Activated CD8-positive, alpha-beta T cell treated with anti-CD3 and anti-CD28 coated beads for 36 hours (primary cell): ENCODE measurements at regions not wholly inside any gene's neighbourhood (a gene's known extent, or its start where the extent isn't known, plus 50 kb on each side); places are given as distances from the start of the nearest gene placed in this dataset.

Experiments used
- ATAC-seq: fragments of 200-7000 bp; cut with Tn5 transposase; one replicate; pipeline ENCODE4 v1.10.0; 2021; ENCODE audit warnings: mild to moderate bottlenecking, moderate library complexity
- CTCF ChIA-PET: fragments of 350-600 bp; sonication (Branson Sonifier 250); formaldehyde crosslinking; loops from one replicate; lab custom pipeline; 2021; ENCODE audit warnings: antibody characterized with exemption; lab: Charles Lee
- POLR2A ChIA-PET: fragments of 350-600 bp; sonication (Branson Sonifier 250); formaldehyde crosslinking; loops from one replicate; lab custom pipeline; 2021; ENCODE audit warnings: antibody characterized with exemption; lab: Charles Lee
- DNase-seq: peaks from one replicate; pipeline ENCODE4 v3.0.0-alpha.2; 2020
- H3K27ac Mint-ChIP-seq: one replicate; pipeline ENCODE4 v1.8.0; 2021; ENCODE audit warnings: mild to moderate bottlenecking, mixed read lengths
- H3K27me3 Mint-ChIP-seq: one replicate; pipeline ENCODE4 v1.8.0; 2021; ENCODE audit warnings: mixed read lengths
- H3K36me3 Mint-ChIP-seq: one replicate; pipeline ENCODE4 v1.8.0; 2021; ENCODE audit warnings: low read depth, mixed read lengths
- H3K4me1 Mint-ChIP-seq: one replicate; pipeline ENCODE4 v1.8.0; 2021; ENCODE audit warnings: low read depth, mixed read lengths
- H3K4me3 Mint-ChIP-seq: one replicate; pipeline ENCODE4 v1.8.0; 2021; ENCODE audit warnings: mild to moderate bottlenecking, moderate library complexity, mixed read lengths
- H3K9me3 Mint-ChIP-seq: one replicate; pipeline ENCODE4 v1.8.0; 2021; ENCODE audit warnings: mixed read lengths
- intact Hi-C: fragments of 100-400 bp; cut with micrococcal nuclease; formaldehyde crosslinking; loops from one replicate; pipeline ENCODE4 v1.10.0; 2022
- TF ChIP-seq, protein P1 (sequence below): fragments of 200-600 bp; IDR thresholded peaks from one replicate; pipeline ENCODE4 v1.8.0; 2022; ENCODE audit warnings: antibody characterized with exemption, mild to moderate bottlenecking

DNA sequence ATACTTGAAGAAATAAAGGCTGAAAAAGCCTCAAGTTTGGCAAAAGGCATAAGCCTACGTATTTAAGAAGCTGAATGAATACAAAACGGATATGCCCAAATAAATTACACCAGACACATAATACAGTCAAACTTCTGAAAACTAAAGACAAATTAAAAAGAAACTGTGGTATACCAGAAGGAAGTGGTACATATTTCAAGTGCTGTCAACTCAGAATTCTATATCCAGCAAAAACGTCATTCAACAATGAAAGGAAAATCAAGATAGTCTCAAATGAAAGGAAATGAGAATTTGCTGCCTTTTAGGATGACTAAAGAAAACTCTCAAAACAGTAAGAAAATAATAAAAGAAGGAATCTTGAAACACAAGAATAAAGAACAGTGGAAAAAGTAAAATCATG lies 69.5 kb downstream of the POLR1D start:
- DNase-seq (no peak), ATAC-seq (no peak)
- ChIA-PET CTCF (no interaction called here), POLR2A (no interaction called here)
- no peaks in the 10 kb centered on the region for H3K36me3 Mint-ChIP-seq
- H3K4me1 Mint-ChIP-seq, result no peaks in the 10 kb centered on the region
- intact Hi-C loops, result no loop called here
- TF ChIP-seq, protein P1, sequence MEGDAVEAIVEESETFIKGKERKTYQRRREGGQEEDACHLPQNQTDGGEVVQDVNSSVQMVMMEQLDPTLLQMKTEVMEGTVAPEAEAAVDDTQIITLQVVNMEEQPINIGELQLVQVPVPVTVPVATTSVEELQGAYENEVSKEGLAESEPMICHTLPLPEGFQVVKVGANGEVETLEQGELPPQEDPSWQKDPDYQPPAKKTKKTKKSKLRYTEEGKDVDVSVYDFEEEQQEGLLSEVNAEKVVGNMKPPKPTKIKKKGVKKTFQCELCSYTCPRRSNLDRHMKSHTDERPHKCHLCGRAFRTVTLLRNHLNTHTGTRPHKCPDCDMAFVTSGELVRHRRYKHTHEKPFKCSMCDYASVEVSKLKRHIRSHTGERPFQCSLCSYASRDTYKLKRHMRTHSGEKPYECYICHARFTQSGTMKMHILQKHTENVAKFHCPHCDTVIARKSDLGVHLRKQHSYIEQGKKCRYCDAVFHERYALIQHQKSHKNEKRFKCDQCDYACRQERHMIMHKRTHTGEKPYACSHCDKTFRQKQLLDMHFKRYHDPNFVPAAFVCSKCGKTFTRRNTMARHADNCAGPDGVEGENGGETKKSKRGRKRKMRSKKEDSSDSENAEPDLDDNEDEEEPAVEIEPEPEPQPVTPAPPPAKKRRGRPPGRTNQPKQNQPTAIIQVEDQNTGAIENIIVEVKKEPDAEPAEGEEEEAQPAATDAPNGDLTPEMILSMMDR, result no peak
- no peak overlapping the region for H3K4me3 Mint-ChIP-seq
- peaks cover 21% of the 10 kb centered on the region for H3K9me3 Mint-ChIP-seq
- H3K27ac Mint-ChIP-seq, result no peak overlapping the region
- no peaks in the 10 kb centered on the region for H3K27me3 Mint-ChIP-seq

- CTCF ChIA-PET, result no interaction called here
- no peak overlapping the region for H3K27ac Mint-ChIP-seq
Observed at GRCh38 chr13:27696731-27697130, 75.0 kb downstream of the POLR1D start.

DNA sequence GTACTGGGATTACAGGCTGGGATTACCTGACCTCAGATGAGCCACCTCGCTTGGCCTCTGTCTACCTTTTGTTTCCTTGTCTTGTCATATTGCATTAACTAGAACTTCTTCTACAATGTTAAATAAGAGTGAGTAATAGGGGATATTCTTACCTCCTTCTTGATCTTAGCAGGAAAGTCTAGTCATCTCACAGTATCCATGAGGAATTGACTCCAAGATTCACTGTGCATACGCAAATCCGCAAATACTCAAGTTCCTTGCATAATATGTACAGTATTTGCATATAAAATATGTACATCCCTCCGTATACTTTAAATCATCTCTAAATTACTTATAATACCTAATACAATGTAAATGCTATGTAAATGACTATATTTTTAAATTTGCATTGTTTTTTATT lies 78.3 kb downstream of the POLR1D start:
- TF ChIP-seq, protein P1, result no peak
- DNase-seq (no peak), ATAC-seq (no peak)
- Mint-ChIP-seq H3K36me3 (peaks cover 8% of the 10 kb centered on the region), H3K9me3 (peaks cover 20% of the 10 kb centered on the region), H3K27ac (no peak overlapping the region), H3K4me1 (peaks cover 24% of the 10 kb centered on the region), H3K4me3 (no peak overlapping the region), H3K27me3 (peaks cover 3% of the 10 kb centered on the region)
- intact Hi-C loops, result no loop called here
- POLR2A ChIA-PET, result no interaction called here
- CTCF ChIA-PET, result no interaction called here

More at GRCh38 chr13:27696731-27697130, 75.0 kb downstream of the POLR1D start:
- H3K4me1 Mint-ChIP-seq, result peaks cover 19% of the 10 kb centered on the region
- DNase-seq, result no peak
- no peak for ATAC-seq
- H3K9me3 Mint-ChIP-seq, result peaks cover 8% of the 10 kb centered on the region
- peaks cover 3% of the 10 kb centered on the region for H3K27me3 Mint-ChIP-seq
- no peak overlapping the region for H3K4me3 Mint-ChIP-seq
- POLR2A ChIA-PET, result no interaction called here
- TF ChIP-seq, protein P1, result no peak
- intact Hi-C loops, result no loop called here
- no peaks in the 10 kb centered on the region for H3K36me3 Mint-ChIP-seq

DNA sequence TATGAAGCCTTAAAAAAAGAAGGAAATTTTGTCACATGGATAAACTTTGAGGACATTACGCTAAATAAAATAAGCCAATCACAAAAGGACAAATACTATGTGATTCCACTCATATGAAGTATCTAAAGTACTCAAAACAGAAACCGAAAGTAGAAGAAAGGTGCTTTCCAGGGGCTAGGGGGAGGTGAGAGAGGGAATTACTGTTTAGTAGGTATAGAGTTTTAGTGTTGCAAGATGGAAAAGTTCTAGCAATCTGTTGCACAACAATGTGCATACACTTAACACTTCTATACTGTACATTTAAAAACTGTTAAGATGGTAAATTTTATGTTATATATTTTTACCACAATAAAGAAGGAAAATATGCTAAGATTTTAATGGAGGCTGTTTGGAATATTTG lies 83.0 kb downstream of the POLR1D start:
- Mint-ChIP-seq H3K27ac (no peak overlapping the region), H3K27me3 (peaks cover 8% of the 10 kb centered on the region), H3K9me3 (peaks cover 24% of the 10 kb centered on the region), H3K4me1 (peaks cover 5% of the 10 kb centered on the region), H3K36me3 (peaks cover 8% of the 10 kb centered on the region), H3K4me3 (no peak overlapping the region)
- CTCF ChIA-PET, result no interaction called here
- TF ChIP-seq, protein P1, result no peak
- intact Hi-C loops, result no loop called here
- ATAC-seq, result peak; percentile 67
- DNase-seq, result peak; percentile 3
- POLR2A ChIA-PET, result no interaction called here

- ATAC-seq (no peak), DNase-seq (no peak)
- intact Hi-C loops, result no loop called here
- TF ChIP-seq, protein P1, result no peak
- ChIA-PET CTCF (no interaction called here), POLR2A (no interaction called here)
- peaks cover 8% of the 10 kb centered on the region for H3K27me3 Mint-ChIP-seq
- H3K36me3 Mint-ChIP-seq, result peaks cover 4% of the 10 kb centered on the region
- H3K27ac Mint-ChIP-seq, result no peak overlapping the region
- no peak overlapping the region for H3K4me3 Mint-ChIP-seq
- H3K9me3 Mint-ChIP-seq, result peaks cover 15% of the 10 kb centered on the region
- peaks cover 5% of the 10 kb centered on the region for H3K4me1 Mint-ChIP-seq
Observed at GRCh38 chr13:27708325-27708724, 84.0 kb upstream of the GSX1 start.
